ENCODE measurements at regions not wholly inside any gene's neighbourhood (a gene's known extent, or its start where the extent isn't known, plus 50 kb on each side); places are given as distances from the start of the nearest gene placed in this dataset.

DNA sequence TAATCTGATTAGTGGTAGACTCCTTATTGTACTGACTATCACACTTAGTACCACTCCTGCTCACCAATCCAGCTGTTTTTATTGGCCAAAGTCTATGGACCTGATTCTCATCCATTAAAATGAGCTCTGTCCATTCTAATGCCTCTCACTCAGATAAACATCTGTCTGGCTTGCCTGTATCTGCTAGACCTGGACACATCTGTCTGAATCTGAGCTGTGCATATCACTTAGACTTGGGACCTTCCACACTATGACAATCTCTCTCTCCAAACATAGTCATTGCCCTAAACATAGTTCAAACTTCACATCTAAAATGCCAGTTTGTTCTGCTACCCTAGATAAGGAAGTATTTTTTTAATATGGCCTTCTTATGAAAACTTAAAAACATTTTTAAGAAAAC, 92.6 kb downstream of the CENPW start:
- ChIA-PET POLR2A (interaction anchor here (0.6 kb wide), 1 partner anchor 758 kb away, joined by 3 read pairs; no protein-coding TSS in a partner anchor), CTCF (no interaction called here)
- no peak overlapping the region for H3K4me3 Mint-ChIP-seq
- H3K4me1 Mint-ChIP-seq: peaks cover 4% of the 10 kb centered on the region; the same call in 1 of the 2 replicates
- H3K36me3 Mint-ChIP-seq: no peaks in the 10 kb centered on the region
- no peak overlapping the region for H3K27ac Mint-ChIP-seq
- H3K9me3 Mint-ChIP-seq: no peaks in the 10 kb centered on the region
- no peaks in the 10 kb centered on the region for H3K27me3 Mint-ChIP-seq (ENCODE audit: low read depth)
- ATAC-seq (no peak), DNase-seq (ENCODE audit: low spot score) (no peak)
- TF ChIP-seq, protein P1, sequence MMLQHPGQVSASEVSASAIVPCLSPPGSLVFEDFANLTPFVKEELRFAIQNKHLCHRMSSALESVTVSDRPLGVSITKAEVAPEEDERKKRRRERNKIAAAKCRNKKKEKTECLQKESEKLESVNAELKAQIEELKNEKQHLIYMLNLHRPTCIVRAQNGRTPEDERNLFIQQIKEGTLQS (CRISPR knock-in tag; conservative IDR thresholded peaks at IDR 0.05): no peak
- TF ChIP-seq ATF1 (CRISPR knock-in tag; IDR thresholded peaks at IDR 0.05) (no peak), JAZF1 (CRISPR knock-in tag; IDR thresholded peaks at IDR 0.05) (no peak), CBFB (CRISPR knock-in tag; IDR thresholded peaks at IDR 0.05; ENCODE audit: low read depth) (no peak), SOX15 (CRISPR knock-in tag; IDR thresholded peaks at IDR 0.05) (no peak), RELA (CRISPR knock-in tag; IDR thresholded peaks at IDR 0.05; ENCODE audit: borderline replicate concordance) (no peak), MYBL2 (CRISPR knock-in tag; IDR thresholded peaks at IDR 0.05) (no peak), JUN (CRISPR knock-in tag; IDR thresholded peaks at IDR 0.05) (no peak)
- TF ChIP-seq, protein P2, sequence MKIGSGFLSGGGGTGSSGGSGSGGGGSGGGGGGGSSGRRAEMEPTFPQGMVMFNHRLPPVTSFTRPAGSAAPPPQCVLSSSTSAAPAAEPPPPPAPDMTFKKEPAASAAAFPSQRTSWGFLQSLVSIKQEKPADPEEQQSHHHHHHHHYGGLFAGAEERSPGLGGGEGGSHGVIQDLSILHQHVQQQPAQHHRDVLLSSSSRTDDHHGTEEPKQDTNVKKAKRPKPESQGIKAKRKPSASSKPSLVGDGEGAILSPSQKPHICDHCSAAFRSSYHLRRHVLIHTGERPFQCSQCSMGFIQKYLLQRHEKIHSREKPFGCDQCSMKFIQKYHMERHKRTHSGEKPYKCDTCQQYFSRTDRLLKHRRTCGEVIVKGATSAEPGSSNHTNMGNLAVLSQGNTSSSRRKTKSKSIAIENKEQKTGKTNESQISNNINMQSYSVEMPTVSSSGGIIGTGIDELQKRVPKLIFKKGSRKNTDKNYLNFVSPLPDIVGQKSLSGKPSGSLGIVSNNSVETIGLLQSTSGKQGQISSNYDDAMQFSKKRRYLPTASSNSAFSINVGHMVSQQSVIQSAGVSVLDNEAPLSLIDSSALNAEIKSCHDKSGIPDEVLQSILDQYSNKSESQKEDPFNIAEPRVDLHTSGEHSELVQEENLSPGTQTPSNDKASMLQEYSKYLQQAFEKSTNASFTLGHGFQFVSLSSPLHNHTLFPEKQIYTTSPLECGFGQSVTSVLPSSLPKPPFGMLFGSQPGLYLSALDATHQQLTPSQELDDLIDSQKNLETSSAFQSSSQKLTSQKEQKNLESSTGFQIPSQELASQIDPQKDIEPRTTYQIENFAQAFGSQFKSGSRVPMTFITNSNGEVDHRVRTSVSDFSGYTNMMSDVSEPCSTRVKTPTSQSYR (CRISPR knock-in tag; IDR thresholded peaks at IDR 0.05): no peak

DNA sequence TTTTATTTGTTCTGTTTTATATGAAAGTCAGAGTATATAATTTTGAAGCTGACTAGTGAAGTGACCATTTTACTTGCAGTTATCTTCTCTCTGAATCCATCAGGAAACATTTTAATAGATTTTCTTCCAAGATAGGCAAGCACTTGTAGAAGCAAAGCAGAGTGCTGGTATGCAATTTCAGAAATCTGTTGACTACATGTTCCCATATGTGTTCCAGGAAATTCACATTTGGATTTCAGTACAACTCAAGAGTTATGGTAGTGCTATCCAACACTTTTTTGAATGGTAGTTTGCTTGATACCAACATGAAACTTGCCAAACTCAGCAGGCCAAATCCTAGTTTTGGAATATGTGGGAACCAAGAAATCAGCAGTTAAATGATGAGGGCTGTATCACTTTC, 94.0 kb downstream of the CENPW start:
- Mint-ChIP-seq H3K9me3 (no peaks in the 10 kb centered on the region), H3K36me3 (no peaks in the 10 kb centered on the region), H3K27ac (no peak overlapping the region), H3K4me3 (no peak overlapping the region), H3K4me1 (peaks cover 4% of the 10 kb centered on the region; the same call in 1 of the 2 replicates), H3K27me3 (ENCODE audit: low read depth) (no peaks in the 10 kb centered on the region)
- no peak for DNase-seq (ENCODE audit: low spot score)
- CTCF ChIA-PET: no interaction called here
- ATAC-seq: no peak
- POLR2A ChIA-PET: no interaction called here
- TF ChIP-seq MYBL2 (CRISPR knock-in tag; IDR thresholded peaks at IDR 0.05) (no peak), IRF2 (CRISPR knock-in tag; IDR thresholded peaks at IDR 0.05; ENCODE audit: borderline replicate concordance, low read depth) (no peak), ZBTB21 (CRISPR knock-in tag; IDR thresholded peaks at IDR 0.05; ENCODE audit: borderline replicate concordance) (no peak), CREM (CRISPR knock-in tag; IDR thresholded peaks at IDR 0.05) (no peak), ESRRA (CRISPR knock-in tag; IDR thresholded peaks at IDR 0.05; ENCODE audit: borderline replicate concordance) (no peak), ZNF416 (CRISPR knock-in tag; IDR thresholded peaks at IDR 0.05) (no peak), ZNF232 (CRISPR knock-in tag; IDR thresholded peaks at IDR 0.05) (no peak), ZNF512 (CRISPR knock-in tag; IDR thresholded peaks at IDR 0.05; ENCODE audit: borderline replicate concordance) (no peak), MXD4 (CRISPR knock-in tag; IDR thresholded peaks at IDR 0.05; ENCODE audit: borderline replicate concordance) (no peak), ATF2 (CRISPR knock-in tag; IDR thresholded peaks at IDR 0.05; ENCODE audit: borderline replicate concordance, low read depth) (no peak)
- TF ChIP-seq, protein P2 (CRISPR knock-in tag; IDR thresholded peaks at IDR 0.05): no peak
- TF ChIP-seq, protein P3, sequence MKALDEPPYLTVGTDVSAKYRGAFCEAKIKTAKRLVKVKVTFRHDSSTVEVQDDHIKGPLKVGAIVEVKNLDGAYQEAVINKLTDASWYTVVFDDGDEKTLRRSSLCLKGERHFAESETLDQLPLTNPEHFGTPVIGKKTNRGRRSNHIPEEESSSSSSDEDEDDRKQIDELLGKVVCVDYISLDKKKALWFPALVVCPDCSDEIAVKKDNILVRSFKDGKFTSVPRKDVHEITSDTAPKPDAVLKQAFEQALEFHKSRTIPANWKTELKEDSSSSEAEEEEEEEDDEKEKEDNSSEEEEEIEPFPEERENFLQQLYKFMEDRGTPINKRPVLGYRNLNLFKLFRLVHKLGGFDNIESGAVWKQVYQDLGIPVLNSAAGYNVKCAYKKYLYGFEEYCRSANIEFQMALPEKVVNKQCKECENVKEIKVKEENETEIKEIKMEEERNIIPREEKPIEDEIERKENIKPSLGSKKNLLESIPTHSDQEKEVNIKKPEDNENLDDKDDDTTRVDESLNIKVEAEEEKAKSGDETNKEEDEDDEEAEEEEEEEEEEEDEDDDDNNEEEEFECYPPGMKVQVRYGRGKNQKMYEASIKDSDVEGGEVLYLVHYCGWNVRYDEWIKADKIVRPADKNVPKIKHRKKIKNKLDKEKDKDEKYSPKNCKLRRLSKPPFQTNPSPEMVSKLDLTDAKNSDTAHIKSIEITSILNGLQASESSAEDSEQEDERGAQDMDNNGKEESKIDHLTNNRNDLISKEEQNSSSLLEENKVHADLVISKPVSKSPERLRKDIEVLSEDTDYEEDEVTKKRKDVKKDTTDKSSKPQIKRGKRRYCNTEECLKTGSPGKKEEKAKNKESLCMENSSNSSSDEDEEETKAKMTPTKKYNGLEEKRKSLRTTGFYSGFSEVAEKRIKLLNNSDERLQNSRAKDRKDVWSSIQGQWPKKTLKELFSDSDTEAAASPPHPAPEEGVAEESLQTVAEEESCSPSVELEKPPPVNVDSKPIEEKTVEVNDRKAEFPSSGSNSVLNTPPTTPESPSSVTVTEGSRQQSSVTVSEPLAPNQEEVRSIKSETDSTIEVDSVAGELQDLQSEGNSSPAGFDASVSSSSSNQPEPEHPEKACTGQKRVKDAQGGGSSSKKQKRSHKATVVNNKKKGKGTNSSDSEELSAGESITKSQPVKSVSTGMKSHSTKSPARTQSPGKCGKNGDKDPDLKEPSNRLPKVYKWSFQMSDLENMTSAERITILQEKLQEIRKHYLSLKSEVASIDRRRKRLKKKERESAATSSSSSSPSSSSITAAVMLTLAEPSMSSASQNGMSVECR (CRISPR knock-in tag; IDR thresholded peaks at IDR 0.05; ENCODE audit: borderline replicate concordance): no peak

Measured in WTC11 (cell line).